ENCODE measurements at regions not wholly inside any gene's neighbourhood (a gene's known extent, or its start where the extent isn't known, plus 50 kb on each side); places are given as distances from the start of the nearest gene placed in this dataset.

- TF ChIP-seq RCOR1 (conservative IDR thresholded peaks at IDR 0.05; ENCODE audit: low read depth, low read length) (no peak), ETV6 (conservative IDR thresholded peaks at IDR 0.05 in 1 of 2, IDR thresholded peaks at IDR 0.05 in 1 of 2; ENCODE audit: borderline replicate concordance in 1 of 2, low read depth in 1 of 2) (no peak), HSF1 (IDR thresholded peaks at IDR 0.05; ENCODE audit: low read depth, low read length) (no peak), LARP7 (IDR thresholded peaks at IDR 0.05) (no peak)
These were observed 167.0 kb upstream of the DMRTA1 start (continued) for GRCh38 chr9:22279636-22280035.

- TF ChIP-seq FOXK2 (IDR thresholded peaks at IDR 0.05), result no peak
- Histone ChIP-seq H3K9me3 (replicated peaks; ENCODE audit: control insufficient read depth, insufficient read depth, low read length) (no peaks in the 10 kb centered on the region), H3K27ac (ENCODE audit: control insufficient read depth, insufficient read depth) (no peak overlapping the region), H3K9ac (ENCODE audit: control insufficient read depth, insufficient read depth, low read length) (no peak overlapping the region), H2AFZ (ENCODE audit: control insufficient read depth, low read depth, low read length) (no peak overlapping the region), H3K36me3 (ENCODE audit: control insufficient read depth in 2 of 2, insufficient read depth in 2 of 2, low read length in 1 of 2) (no peaks in the 10 kb centered on the region), H3K27me3 (replicated peaks in 1 of 2; ENCODE audit: control insufficient read depth in 2 of 2, insufficient read depth in 2 of 2, low read length in 1 of 2) (no peaks in the 10 kb centered on the region), H3K4me2 (ENCODE audit: control insufficient read depth, insufficient read depth) (no peak overlapping the region), H3K4me1 (ENCODE audit: control insufficient read depth, insufficient read depth, low read length) (no peaks in the 10 kb centered on the region), H4K20me1 (ENCODE audit: control insufficient read depth, insufficient read depth) (no peaks in the 10 kb centered on the region), H3K4me3 (no peak overlapping the region), H3K79me2 (ENCODE audit: control insufficient read depth, insufficient read depth, low read length) (no peaks in the 10 kb centered on the region)
- RAD21 ChIA-PET (ENCODE audit: unreplicated experiment), result no interaction called here
- in situ Hi-C loops (cut with MboI), result no loop called here
- ATAC-seq, result no peak
- SMC1A ChIA-PET (ENCODE audit: uncharacterized antibody, unreplicated experiment), result no interaction called here
- FAIRE-seq, result no peak
- no TSS peak for BruUV-seq (replicated peaks)
- CTCF ChIA-PET, result no interaction called here
- DNase-seq (ENCODE audit: low read depth, low spot score), result no peak
- 0% methylated on average over 1 of the region's 1 CpG for WGBS (ENCODE audit: insufficient coverage, insufficient replicate concordance, low lambda C conversion rate, missing lambda C conversion rate)
- intact Hi-C loops (cut with micrococcal nuclease; ENCODE audit: unreplicated experiment), result no loop called here
- POLR2A ChIA-PET, result no interaction called here
These were observed 161.6 kb upstream of the DMRTA1 start for GRCh38 chr9:22285066-22285465.

- SMC1A ChIA-PET (ENCODE audit: uncharacterized antibody, unreplicated experiment), result no interaction called here
- Histone ChIP-seq H2AFZ (ENCODE audit: control insufficient read depth, low read depth, low read length) (no peak overlapping the region), H3K4me1 (ENCODE audit: control insufficient read depth, insufficient read depth, low read length) (no peaks in the 10 kb centered on the region), H3K27ac (ENCODE audit: control insufficient read depth, insufficient read depth) (no peak overlapping the region), H3K4me3 (no peak overlapping the region), H3K79me2 (ENCODE audit: control insufficient read depth, insufficient read depth, low read length) (no peaks in the 10 kb centered on the region), H3K36me3 (ENCODE audit: control insufficient read depth in 2 of 2, insufficient read depth in 2 of 2, low read length in 1 of 2) (no peaks in the 10 kb centered on the region), H3K9me3 (replicated peaks; ENCODE audit: control insufficient read depth, insufficient read depth, low read length) (no peaks in the 10 kb centered on the region), H3K4me2 (ENCODE audit: control insufficient read depth, insufficient read depth) (no peak overlapping the region), H3K9ac (ENCODE audit: control insufficient read depth, insufficient read depth, low read length) (no peak overlapping the region), H4K20me1 (ENCODE audit: control insufficient read depth, insufficient read depth) (no peaks in the 10 kb centered on the region), H3K27me3 (replicated peaks in 1 of 2; ENCODE audit: control insufficient read depth in 2 of 2, insufficient read depth in 2 of 2, low read length in 1 of 2) (no peaks in the 10 kb centered on the region)
- intact Hi-C loops (cut with micrococcal nuclease; ENCODE audit: unreplicated experiment) (no loop called here), in situ Hi-C loops (cut with MboI) (no loop called here)
- WGBS (ENCODE audit: insufficient coverage, insufficient replicate concordance, low lambda C conversion rate, missing lambda C conversion rate), result 88% methylated on average over 1 of the region's 1 CpG
- POLR2A ChIA-PET, result no interaction called here
- no peak for ATAC-seq
- CTCF ChIA-PET, result interaction anchor here (0.6 kb wide), 1 partner anchor 1234 kb away, joined by 3 read pairs; no protein-coding TSS in a partner anchor
- FAIRE-seq, result no peak
- RAD21 ChIA-PET (ENCODE audit: unreplicated experiment), result no interaction called here
- BruUV-seq (replicated peaks), result no TSS peak
- DNase-seq (ENCODE audit: low read depth, low spot score), result no peak
- no peak for TF ChIP-seq CUX1 (IDR thresholded peaks at IDR 0.05; ENCODE audit: insufficient replicate concordance, low read depth, low read length)
- no peak for TF ChIP-seq CBFB (IDR thresholded peaks at IDR 0.05; ENCODE audit: low read depth)
- TF ChIP-seq RELB (IDR thresholded peaks at IDR 0.05; ENCODE audit: low read depth), result no peak
- TF ChIP-seq YBX1 (IDR thresholded peaks at IDR 0.05), result no peak
These were observed 160.0 kb upstream of the DMRTA1 start for GRCh38 chr9:22286661-22287060.
